ENCODE measurements at regions not wholly inside any gene's neighbourhood (a gene's known extent, or its start where the extent isn't known, plus 50 kb on each side); places are given as distances from the start of the nearest gene placed in this dataset.

DNA sequence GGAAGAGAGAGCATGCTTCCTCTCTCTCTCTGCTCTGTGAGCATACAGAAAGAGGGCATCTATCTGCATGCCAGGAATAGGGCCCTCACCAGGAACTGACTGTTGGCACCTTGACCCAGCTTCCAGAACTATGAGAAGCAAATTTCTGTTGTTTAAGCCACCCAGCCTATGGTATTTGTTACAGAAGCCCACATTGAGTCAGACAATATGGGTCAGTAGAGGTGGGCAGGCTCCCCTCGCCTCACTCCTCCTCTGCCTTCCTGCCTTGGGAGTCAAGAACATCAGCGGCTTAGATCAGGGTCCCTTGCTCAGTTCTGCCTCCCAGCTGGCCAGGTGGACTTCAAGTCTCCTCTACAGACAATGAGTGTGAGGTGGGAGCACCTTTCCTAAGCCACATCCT lies 92.3 kb downstream of the COPS8 start:
- H3K27ac ChIP-seq, result peak overlapping the region in 3 of 4 donors; percentile 5 to 46 (median 27)
- H3K4me3 ChIP-seq, result no peak overlapping the region
- peaks cover 0 to 3% of the 10 kb centered on the region in 2 donors for H3K9me3 ChIP-seq
- no peaks in the 10 kb centered on the region for H3K36me3 ChIP-seq
- no peak for TF ChIP-seq EP300 (IDR thresholded peaks at IDR 0.05; ENCODE audit: low read depth)
- TF ChIP-seq POLR2A (IDR thresholded peaks at IDR 0.05), result no peak
- no peak for DNase-seq
- in situ Hi-C loops (cut with MboI; ENCODE audit: low pct_ligation_motif_present in 1 of 4, low pct_unique_long_range_greater_than_20kb in 1 of 4, low sequenced_read_pairs in 3 of 4) (no loop called here), intact Hi-C loops (cut with DNase I; ENCODE audit: low total_unique reads) (no loop called here)
- 84% methylated on average over 2 of the region's 2 CpGs; no CpG with 5 or more reads in 1 of the 2 donors for WGBS, 2 donors (ENCODE audit: low coverage in 1 of 2)
- H3K27me3 ChIP-seq, result peaks cover 3% of the 10 kb centered on the region
- peaks cover 0 to 6% (median 0%) of the 10 kb centered on the region in 4 donors for H3K4me1 ChIP-seq

- no peaks in the 10 kb centered on the region for H3K36me3 ChIP-seq
- H3K27ac ChIP-seq, result peak overlapping the region in 3 of 4 donors; percentile 5 to 46 (median 27)
- peaks cover 0 to 6% (median 0%) of the 10 kb centered on the region in 4 donors for H3K4me1 ChIP-seq
- intact Hi-C loops (cut with DNase I; ENCODE audit: low total_unique reads) (no loop called here), in situ Hi-C loops (cut with MboI; ENCODE audit: low pct_ligation_motif_present in 1 of 4, low pct_unique_long_range_greater_than_20kb in 1 of 4, low sequenced_read_pairs in 3 of 4) (no loop called here)
- TF ChIP-seq POLR2AphosphoS5 (IDR thresholded peaks at IDR 0.05), result peak in 1 of 3 donors; percentile 46
- TF ChIP-seq, protein P1, sequence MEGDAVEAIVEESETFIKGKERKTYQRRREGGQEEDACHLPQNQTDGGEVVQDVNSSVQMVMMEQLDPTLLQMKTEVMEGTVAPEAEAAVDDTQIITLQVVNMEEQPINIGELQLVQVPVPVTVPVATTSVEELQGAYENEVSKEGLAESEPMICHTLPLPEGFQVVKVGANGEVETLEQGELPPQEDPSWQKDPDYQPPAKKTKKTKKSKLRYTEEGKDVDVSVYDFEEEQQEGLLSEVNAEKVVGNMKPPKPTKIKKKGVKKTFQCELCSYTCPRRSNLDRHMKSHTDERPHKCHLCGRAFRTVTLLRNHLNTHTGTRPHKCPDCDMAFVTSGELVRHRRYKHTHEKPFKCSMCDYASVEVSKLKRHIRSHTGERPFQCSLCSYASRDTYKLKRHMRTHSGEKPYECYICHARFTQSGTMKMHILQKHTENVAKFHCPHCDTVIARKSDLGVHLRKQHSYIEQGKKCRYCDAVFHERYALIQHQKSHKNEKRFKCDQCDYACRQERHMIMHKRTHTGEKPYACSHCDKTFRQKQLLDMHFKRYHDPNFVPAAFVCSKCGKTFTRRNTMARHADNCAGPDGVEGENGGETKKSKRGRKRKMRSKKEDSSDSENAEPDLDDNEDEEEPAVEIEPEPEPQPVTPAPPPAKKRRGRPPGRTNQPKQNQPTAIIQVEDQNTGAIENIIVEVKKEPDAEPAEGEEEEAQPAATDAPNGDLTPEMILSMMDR (IDR thresholded peaks at IDR 0.05), result no peak
- TF ChIP-seq POLR2A (IDR thresholded peaks at IDR 0.05), result no peak
- no peak for TF ChIP-seq EP300 (IDR thresholded peaks at IDR 0.05; ENCODE audit: low read depth)
- DNase-seq, result no peak
- peaks cover 0 to 3% of the 10 kb centered on the region in 2 donors for H3K9me3 ChIP-seq
- no peak overlapping the region for H3K4me3 ChIP-seq
- H3K27me3 ChIP-seq, result peaks cover 3% of the 10 kb centered on the region
- 70 to 82% methylated on average over 4 to 6 of the region's 6 CpGs for WGBS, 2 donors (ENCODE audit: low coverage in 1 of 2)
These were observed 92.7 kb downstream of the COPS8 start for GRCh38 chr2:237178396-237178795.

DNA sequence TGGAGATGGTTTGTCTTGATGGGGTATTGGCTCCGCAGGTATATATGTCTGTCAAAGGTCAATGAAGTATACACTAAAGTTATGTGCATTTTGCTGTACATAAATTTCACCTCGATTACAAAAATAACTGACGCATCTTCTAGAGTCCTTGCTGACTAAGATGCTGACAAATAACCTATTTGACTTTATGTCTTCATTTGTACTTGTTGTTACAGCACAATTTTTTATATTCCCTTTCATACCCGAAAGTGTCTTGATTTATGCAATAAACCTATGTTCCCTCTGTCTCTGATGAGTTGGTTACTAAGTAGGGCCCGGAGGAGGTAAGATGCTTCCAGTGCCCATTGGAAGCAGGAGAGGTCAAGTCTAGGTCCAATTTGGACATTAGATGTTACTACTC lies 93.5 kb downstream of the COPS8 start:
- 92 to 97% methylated on average over 5 of the region's 5 CpGs for WGBS, 2 donors (ENCODE audit: low coverage in 1 of 2)

DNA sequence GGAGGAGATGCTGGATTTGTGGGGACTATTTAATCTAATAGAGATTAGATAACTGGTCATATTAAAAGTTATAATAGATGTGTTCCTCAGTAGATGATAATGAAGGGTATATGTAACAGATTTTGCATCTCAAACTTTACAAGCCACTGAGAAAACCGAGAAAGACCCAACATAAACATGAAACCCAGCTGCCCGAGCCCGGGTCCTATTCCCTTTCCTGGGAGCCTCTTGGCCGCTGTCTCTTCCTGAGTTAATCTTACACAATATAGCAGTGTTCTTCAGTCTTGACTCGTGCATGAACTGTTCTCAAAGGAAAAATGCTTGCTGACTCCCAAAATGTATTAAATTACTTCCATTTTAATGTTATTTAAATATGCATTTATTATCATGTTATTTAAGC lies 94.5 kb downstream of the COPS8 start:
- Histone ChIP-seq H3K9me3 (no peaks in the 10 kb centered on the region), H3K27me3 (peaks cover 3% of the 10 kb centered on the region), H3K4me1 (peaks cover 0 to 6% (median 0%) of the 10 kb centered on the region in 4 donors), H3K36me3 (no peaks in the 10 kb centered on the region), H3K4me3 (no peak overlapping the region), H3K27ac (no peak overlapping the region)
- WGBS, 2 donors (ENCODE audit: low coverage in 1 of 2), result 54 to 65% methylated on average over 5 of the region's 5 CpGs
- no peak for DNase-seq
- intact Hi-C loops (cut with DNase I; ENCODE audit: low total_unique reads), result no loop called here
- in situ Hi-C loops (cut with MboI; ENCODE audit: low pct_ligation_motif_present in 1 of 4, low pct_unique_long_range_greater_than_20kb in 1 of 4, low sequenced_read_pairs in 3 of 4), result no loop called here
- TF ChIP-seq POLR2A (IDR thresholded peaks at IDR 0.05), result no peak
- TF ChIP-seq, protein P1 (IDR thresholded peaks at IDR 0.05), result no peak
- no peak for TF ChIP-seq EP300 (IDR thresholded peaks at IDR 0.05; ENCODE audit: low read depth)
- TF ChIP-seq POLR2AphosphoS5 (IDR thresholded peaks at IDR 0.05), result no peak

More for the DNA sequence above, 93.5 kb downstream of the COPS8 start:
- Histone ChIP-seq H3K27me3 (peaks cover 3% of the 10 kb centered on the region), H3K36me3 (no peaks in the 10 kb centered on the region), H3K4me1 (peaks cover 0 to 6% (median 0%) of the 10 kb centered on the region in 4 donors), H3K9me3 (no peaks in the 10 kb centered on the region), H3K27ac (peak overlapping the region in 2 of 4 donors; percentile 8 to 17), H3K4me3 (no peak overlapping the region)
- intact Hi-C loops (cut with DNase I; ENCODE audit: low total_unique reads) (no loop called here), in situ Hi-C loops (cut with MboI; ENCODE audit: low pct_ligation_motif_present in 1 of 4, low pct_unique_long_range_greater_than_20kb in 1 of 4, low sequenced_read_pairs in 3 of 4) (no loop called here)
- DNase-seq, result no peak
- TF ChIP-seq, protein P1 (IDR thresholded peaks at IDR 0.05), result no peak
- TF ChIP-seq EP300 (IDR thresholded peaks at IDR 0.05; ENCODE audit: low read depth) (no peak), POLR2A (IDR thresholded peaks at IDR 0.05) (no peak), POLR2AphosphoS5 (IDR thresholded peaks at IDR 0.05) (no peak)

- in situ Hi-C loops (cut with MboI; ENCODE audit: low pct_ligation_motif_present in 1 of 4, low pct_unique_long_range_greater_than_20kb in 1 of 4, low sequenced_read_pairs in 3 of 4), result no loop called here
- no peak for DNase-seq
- peak overlapping the region in 3 of 4 donors; percentile 29 to 47 (median 45) for H3K27ac ChIP-seq
- intact Hi-C loops (cut with DNase I; ENCODE audit: low total_unique reads), result no loop called here
- WGBS, 2 donors (ENCODE audit: low coverage in 1 of 2), result 87% methylated on average over 2 of the region's 2 CpGs; no CpG with 5 or more reads in 1 of the 2 donors
- H3K27me3 ChIP-seq, result no peaks in the 10 kb centered on the region
- H3K4me3 ChIP-seq, result no peak overlapping the region
- no peaks in the 10 kb centered on the region for H3K9me3 ChIP-seq
- no peaks in the 10 kb centered on the region for H3K36me3 ChIP-seq
- H3K4me1 ChIP-seq, result peaks cover 0 to 6% (median 0%) of the 10 kb centered on the region in 4 donors
- TF ChIP-seq, protein P1 (IDR thresholded peaks at IDR 0.05), result no peak
- TF ChIP-seq POLR2A (IDR thresholded peaks at IDR 0.05) (no peak), EP300 (IDR thresholded peaks at IDR 0.05; ENCODE audit: low read depth) (no peak), POLR2AphosphoS5 (IDR thresholded peaks at IDR 0.05) (no peak)
These were observed 95.3 kb downstream of the COPS8 start for GRCh38 chr2:237180987-237181386.

Data from transverse colon (tissue), 4 donors.